ENCODE measurements at regions not wholly inside any gene's neighbourhood (a gene's known extent, or its start where the extent isn't known, plus 50 kb on each side); places are given as distances from the start of the nearest gene placed in this dataset.

DNA sequence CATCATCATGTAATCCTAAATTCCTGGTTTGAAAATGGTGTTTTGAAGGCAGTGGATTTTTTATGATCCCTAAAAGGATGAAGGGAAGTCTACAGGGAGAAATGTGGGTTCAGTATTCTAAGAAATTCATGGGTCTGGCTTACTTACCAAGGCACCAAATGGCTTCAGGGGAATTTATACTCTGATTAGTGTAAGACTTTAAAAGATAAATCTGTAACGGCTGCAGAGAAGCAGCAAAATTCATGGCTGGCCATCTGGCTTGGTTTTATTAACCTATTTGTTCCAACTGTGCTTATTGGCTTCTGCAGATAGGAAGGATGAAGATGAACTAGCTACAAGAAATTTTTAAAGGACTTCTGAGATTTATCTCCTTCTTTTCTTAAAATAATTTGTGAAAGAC lies 222.8 kb downstream of the TENT4A start:
- no peak for TF ChIP-seq TAF1 (IDR thresholded peaks at IDR 0.05; ENCODE audit: borderline replicate concordance, insufficient read depth, low read length)
- TF ChIP-seq, protein P1, sequence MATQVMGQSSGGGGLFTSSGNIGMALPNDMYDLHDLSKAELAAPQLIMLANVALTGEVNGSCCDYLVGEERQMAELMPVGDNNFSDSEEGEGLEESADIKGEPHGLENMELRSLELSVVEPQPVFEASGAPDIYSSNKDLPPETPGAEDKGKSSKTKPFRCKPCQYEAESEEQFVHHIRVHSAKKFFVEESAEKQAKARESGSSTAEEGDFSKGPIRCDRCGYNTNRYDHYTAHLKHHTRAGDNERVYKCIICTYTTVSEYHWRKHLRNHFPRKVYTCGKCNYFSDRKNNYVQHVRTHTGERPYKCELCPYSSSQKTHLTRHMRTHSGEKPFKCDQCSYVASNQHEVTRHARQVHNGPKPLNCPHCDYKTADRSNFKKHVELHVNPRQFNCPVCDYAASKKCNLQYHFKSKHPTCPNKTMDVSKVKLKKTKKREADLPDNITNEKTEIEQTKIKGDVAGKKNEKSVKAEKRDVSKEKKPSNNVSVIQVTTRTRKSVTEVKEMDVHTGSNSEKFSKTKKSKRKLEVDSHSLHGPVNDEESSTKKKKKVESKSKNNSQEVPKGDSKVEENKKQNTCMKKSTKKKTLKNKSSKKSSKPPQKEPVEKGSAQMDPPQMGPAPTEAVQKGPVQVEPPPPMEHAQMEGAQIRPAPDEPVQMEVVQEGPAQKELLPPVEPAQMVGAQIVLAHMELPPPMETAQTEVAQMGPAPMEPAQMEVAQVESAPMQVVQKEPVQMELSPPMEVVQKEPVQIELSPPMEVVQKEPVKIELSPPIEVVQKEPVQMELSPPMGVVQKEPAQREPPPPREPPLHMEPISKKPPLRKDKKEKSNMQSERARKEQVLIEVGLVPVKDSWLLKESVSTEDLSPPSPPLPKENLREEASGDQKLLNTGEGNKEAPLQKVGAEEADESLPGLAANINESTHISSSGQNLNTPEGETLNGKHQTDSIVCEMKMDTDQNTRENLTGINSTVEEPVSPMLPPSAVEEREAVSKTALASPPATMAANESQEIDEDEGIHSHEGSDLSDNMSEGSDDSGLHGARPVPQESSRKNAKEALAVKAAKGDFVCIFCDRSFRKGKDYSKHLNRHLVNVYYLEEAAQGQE (IDR thresholded peaks at IDR 0.05; ENCODE audit: insufficient read depth in 1 of 2, low read depth in 2 of 2, low read length in 2 of 2) = no peak
- no peak for TF ChIP-seq POLR2AphosphoS5 (IDR thresholded peaks at IDR 0.05; ENCODE audit: low read depth, low read length)
- TF ChIP-seq SIN3A (IDR thresholded peaks at IDR 0.05; ENCODE audit: borderline replicate concordance, insufficient read depth, low read length) = no peak
- TF ChIP-seq FOXP2 (optimal IDR thresholded peaks at IDR 0.05; ENCODE audit: borderline replicate concordance, extremely low read depth, extremely low read length, insufficient read depth) = no peak
